GM21737 (cell line): ENCODE measurements at regions not wholly inside any gene's neighbourhood (a gene's known extent, or its start where the extent isn't known, plus 50 kb on each side); places are given as distances from the start of the nearest gene placed in this dataset.
A peak's percentile ranks its signal among the peaks of the same experiment; 100 is the strongest.

Source experiments
- ATAC-seq: cut with Tn5 transposase; IDR thresholded peaks from one replicate; pipeline ENCODE4 v1.9.1; 2021; ENCODE audit warnings: mild to moderate bottlenecking, moderate library complexity; ENCODE audit not compliant: unreplicated experiment

DNA sequence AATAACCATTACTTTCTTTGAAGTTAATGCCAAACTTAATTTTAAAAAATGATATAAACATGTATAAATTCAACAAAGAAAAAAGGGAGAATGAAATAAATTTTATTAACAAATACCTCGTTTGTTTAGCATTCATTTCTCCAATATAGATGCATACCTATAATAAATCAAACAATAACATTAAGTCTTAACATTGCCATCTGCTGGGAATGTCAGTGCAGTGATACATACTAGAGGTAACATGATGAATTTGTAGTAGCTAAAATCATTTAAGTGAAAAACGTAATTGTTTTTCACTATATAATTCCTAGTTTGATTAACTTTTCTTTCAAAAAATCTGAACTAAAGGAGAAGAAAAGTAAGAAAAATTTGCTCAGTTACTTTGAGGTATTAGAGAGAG, 340.2 kb upstream of the CBLB start:
- ATAC-seq, result no peak

GRCh38 chr3:106209482-106209881, 340.7 kb upstream of the CBLB start:
- ATAC-seq, result no peak

DNA sequence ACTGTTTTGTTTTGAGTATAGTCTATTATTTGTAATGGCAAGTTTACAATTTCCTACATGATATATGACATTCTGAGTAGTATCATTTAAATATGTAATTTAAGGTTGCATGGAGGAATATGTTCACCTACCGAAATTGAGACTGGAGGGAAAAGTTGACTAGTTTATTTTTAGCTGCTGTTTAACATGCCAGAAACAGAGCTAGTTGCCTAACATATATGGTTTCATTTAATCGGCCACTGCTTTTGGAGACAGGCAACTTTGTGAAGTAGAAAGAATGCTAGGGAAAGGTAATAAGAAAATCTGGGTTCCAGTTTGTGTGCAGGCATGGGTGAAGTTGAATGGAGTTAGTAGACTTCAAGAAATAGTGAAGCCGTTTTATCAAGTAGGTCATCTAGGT, 342.1 kb upstream of the CBLB start:
- no peak for ATAC-seq

GRCh38 chr3:106212665-106213222, 343.9 kb upstream of the CBLB start:
- ATAC-seq, result no peak

GRCh38 chr3:106213954-106214353, 345.1 kb upstream of the CBLB start:
- no peak for ATAC-seq

DNA sequence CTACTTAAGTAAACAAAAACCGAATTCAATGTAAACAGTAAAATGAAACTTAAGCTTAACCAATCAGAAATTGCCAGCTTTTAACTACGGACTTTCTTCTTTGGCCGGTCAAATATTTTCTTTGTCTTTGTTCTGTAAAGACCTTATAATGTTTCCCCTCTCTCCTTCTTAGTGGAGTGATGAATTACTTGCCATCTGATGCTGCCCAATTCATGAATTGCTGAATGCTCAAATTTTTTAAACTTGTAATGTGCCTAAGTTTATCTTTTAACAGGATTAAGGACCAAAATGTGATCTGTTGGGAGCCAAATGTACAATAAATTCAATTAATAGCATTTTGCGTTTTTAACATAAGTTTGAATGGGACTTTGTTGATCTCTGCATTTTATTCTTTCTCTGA, 345.8 kb upstream of the CBLB start:
- ATAC-seq, result no peak

GRCh38 chr3:106215047-106215446, 346.2 kb upstream of the CBLB start:
- no peak for ATAC-seq

DNA sequence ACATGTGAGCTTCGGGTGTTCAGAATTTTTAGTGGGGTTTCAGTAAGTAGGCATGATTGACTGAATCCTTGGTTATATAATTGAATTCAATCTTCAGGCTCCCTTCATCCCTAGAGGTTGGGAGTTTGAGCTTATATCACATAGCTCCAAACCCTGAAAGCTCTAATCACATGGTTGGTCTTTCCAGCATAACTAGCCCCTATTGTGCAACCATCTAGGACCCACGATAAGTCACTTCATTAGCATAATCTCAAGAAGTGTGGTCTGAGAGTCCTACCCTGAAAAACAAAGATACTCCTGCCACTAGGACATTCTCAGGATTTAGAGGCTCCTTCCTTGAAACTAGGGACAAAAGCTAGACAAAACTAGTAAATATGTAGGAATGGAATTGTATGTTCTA, 348.9 kb upstream of the CBLB start:
- ATAC-seq, result no peak

DNA sequence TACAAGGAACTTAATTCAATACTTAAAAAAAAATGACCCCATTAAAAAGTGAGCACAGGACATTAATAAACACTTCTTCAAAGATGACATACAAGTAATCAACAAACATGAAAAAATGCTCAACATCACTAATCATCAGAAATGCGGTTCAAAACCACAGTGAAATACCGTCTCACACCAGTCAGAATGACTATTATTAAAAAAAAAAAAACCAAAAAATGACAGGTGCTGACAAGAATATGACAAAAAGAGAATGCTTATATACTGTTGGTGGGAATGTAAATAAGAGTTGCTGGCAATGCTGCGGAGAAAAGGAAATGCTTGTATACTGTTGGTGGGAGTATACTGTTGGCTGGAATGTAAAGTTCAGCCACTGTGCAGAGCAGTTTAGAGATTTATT, 358.3 kb upstream of the CBLB start:
- ATAC-seq, result no peak

- ATAC-seq, result no peak
Measured at GRCh38 chr3:106228271-106228670, 359.5 kb upstream of the CBLB start.

- ATAC-seq, result no peak
Measured at GRCh38 chr3:106229495-106230278, 360.9 kb upstream of the CBLB start.

DNA sequence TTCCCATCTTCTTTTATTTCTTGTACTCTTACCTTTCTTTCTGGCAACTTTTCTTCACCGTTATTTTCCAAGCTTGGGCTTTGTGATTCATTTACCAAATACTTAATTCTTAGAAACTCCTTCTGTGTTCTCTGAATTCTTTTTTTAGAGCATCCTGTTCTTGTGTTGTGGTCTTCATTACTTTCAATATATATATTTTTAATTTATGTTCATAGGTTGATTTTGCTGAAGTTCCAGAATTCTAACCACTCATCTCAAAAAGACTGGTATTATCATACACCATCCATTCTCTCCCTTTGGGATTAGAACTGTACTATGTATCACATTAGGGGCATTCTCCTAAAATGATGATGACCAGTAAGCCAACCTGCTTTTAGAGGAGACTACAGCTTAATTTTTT, 362.3 kb upstream of the CBLB start:
- no peak for ATAC-seq

- ATAC-seq, result no peak
Measured at GRCh38 chr3:106232956-106233355, 364.1 kb upstream of the CBLB start.

- no peak for ATAC-seq
Measured at GRCh38 chr3:106239195-106239697, 370.4 kb upstream of the CBLB start.

GRCh38 chr3:106241593-106241992, 372.8 kb upstream of the CBLB start:
- no peak for ATAC-seq

GRCh38 chr3:106242781-106243180, 374.0 kb upstream of the CBLB start:
- peak; percentile 72 for ATAC-seq

- no peak for ATAC-seq
Measured at GRCh38 chr3:106245400-106245799, 376.6 kb upstream of the CBLB start.

DNA sequence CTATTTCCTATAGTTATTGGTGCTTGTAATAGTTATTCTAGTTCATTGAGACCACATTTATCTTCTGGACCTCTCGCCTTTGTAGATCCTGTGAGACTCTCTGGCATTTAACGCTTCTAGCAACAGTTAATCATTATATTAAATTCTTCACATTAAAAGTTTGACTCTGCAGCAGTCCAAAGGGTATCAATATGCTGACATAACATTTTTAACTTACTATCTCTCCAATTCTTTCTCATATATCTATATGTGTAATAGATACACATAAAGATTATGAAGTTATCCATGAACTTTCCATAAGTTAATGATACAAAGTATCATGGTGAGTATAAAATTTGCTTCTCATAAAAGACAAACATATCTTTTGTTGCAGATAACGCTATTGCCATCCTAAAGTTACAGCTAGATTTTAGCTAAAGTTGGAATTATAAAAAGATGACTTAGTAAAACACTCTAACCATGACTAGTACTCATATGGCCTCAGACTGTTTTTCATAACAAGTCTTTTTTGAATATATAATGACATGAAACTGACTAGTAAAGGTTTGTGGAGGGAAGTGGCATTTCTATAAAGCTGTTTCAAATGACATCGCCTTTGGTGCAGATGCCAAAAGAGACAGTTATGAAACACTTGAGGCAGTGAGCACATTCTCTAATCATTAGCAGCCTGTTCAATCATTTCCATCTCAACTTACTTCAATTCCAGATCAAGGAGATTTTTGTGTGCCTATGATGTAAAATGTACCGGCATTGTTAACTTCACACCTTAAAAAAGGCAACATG, 379.3 kb upstream of the CBLB start:
- no peak for ATAC-seq

GRCh38 chr3:106249159-106249558, 380.3 kb upstream of the CBLB start:
- no peak for ATAC-seq

- no peak for ATAC-seq
Measured at GRCh38 chr3:106249981-106250380, 381.2 kb upstream of the CBLB start.

DNA sequence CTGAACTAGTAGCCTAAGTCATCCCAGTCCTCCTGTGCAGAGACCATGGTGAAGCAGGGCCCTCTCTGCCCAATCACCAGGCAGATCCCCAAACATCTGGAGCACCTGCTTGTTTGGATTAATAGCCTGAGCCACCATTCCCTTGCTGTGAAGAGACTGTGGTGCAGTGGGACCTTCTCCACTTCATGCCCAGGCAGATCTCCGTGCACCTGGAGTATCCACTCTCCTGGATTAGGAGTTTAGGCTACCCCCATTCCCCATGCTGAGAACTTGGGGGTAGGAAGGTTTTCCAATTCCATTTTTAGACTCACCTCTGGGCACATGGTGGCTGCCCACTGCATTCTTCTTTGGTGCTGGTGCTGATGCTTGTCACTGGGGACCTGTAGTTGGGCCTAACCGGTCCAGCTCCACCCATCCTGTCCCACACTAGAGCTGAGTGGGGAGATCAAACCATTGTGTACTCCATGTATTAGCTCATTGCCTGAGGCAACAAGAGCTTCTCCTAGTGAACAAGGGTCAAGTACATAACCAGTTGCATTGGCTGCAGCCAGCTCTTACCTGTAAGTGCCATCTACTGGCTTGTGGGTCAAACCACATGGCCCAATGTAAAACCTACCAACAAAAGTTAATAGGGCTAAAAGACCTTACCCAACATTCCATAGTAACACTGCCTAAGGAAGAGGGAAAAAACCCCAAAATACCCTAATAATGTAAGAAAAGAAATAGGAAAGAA, 382.5 kb upstream of the CBLB start:
- no peak for ATAC-seq
